ENCODE measurements at regions not wholly inside any gene's neighbourhood (a gene's known extent, or its start where the extent isn't known, plus 50 kb on each side); places are given as distances from the start of the nearest gene placed in this dataset.

DNA sequence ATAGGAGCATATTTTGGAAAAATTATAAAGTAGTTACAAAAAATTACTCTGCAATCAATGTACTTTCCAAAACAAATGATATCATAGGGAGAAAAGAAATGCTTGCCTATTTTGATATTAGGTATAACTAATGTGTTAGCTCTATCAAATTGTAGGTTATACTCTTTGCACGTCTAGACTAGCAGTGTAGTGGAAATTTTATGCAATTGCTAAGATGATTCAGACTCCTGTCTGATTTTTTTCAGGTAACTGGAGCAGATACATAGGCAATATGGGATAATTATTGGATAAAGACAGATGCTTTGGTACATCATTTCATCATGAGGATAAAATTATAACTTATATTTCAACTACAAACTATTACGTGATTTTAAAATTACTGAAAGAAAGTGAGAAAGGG lies 918.3 kb downstream of the EPHA4 start:
- no peaks in the 10 kb centered on the region for H4K20me1 ChIP-seq (ENCODE audit: control insufficient read depth, insufficient read depth, low read depth, low read length)
- no peak overlapping the region for H3K4me3 ChIP-seq (ENCODE audit: low read length)
- H3K4me2 ChIP-seq (ENCODE audit: low read length) = no peak overlapping the region
- no peaks in the 10 kb centered on the region; the same call in 1 of the 2 replicates for H3K27me3 ChIP-seq (ENCODE audit: control insufficient read depth, low read length)
- H3K79me2 ChIP-seq (ENCODE audit: control insufficient read depth, low read length) = no peaks in the 10 kb centered on the region
- H3K9me3 ChIP-seq (ENCODE audit: control insufficient read depth, insufficient read depth, low read length) = no peaks in the 10 kb centered on the region
- no peak overlapping the region for H3K27ac ChIP-seq (ENCODE audit: low read depth, low read length)
- TF ChIP-seq, protein P1, sequence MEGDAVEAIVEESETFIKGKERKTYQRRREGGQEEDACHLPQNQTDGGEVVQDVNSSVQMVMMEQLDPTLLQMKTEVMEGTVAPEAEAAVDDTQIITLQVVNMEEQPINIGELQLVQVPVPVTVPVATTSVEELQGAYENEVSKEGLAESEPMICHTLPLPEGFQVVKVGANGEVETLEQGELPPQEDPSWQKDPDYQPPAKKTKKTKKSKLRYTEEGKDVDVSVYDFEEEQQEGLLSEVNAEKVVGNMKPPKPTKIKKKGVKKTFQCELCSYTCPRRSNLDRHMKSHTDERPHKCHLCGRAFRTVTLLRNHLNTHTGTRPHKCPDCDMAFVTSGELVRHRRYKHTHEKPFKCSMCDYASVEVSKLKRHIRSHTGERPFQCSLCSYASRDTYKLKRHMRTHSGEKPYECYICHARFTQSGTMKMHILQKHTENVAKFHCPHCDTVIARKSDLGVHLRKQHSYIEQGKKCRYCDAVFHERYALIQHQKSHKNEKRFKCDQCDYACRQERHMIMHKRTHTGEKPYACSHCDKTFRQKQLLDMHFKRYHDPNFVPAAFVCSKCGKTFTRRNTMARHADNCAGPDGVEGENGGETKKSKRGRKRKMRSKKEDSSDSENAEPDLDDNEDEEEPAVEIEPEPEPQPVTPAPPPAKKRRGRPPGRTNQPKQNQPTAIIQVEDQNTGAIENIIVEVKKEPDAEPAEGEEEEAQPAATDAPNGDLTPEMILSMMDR (IDR thresholded peaks at IDR 0.05; ENCODE audit: low read depth, low read length, poor library complexity, severe bottlenecking) = no peak
- no peak for TF ChIP-seq EZH2phosphoT487 (IDR thresholded peaks at IDR 0.05; ENCODE audit: borderline replicate concordance, low read length)
- no peaks in the 10 kb centered on the region for H3K4me1 ChIP-seq (ENCODE audit: control insufficient read depth, low read length)
- no peaks in the 10 kb centered on the region for H3F3A ChIP-seq (ENCODE audit: control insufficient read depth, insufficient read depth)
- no peaks in the 10 kb centered on the region; the same call in 1 of the 2 replicates for H3K9me2 ChIP-seq (replicated peaks; ENCODE audit: control insufficient read depth, low read length)
- H3K36me3 ChIP-seq (ENCODE audit: control insufficient read depth, low read length) = no peaks in the 10 kb centered on the region

DNA sequence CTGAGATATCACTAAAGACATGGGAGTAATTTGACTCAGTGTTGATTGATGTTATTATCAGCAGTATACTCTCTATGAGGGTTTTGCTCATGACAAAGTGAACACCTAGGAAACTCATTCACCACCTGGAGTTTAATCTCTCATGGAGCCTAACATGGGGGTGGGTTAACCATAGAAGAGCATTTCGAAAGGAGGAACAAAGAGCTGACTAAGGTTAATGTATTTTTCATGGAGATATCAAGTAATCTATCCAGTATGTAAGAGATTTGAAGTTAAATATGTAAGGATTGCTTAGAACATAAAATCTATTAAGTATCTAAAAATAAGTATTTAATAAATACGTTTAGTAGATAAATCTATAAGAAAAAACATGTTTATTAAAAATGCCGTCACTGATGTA lies 917.8 kb downstream of the EPHA4 start:
- TF ChIP-seq EZH2phosphoT487 (IDR thresholded peaks at IDR 0.05; ENCODE audit: borderline replicate concordance, low read length) = no peak
- TF ChIP-seq, protein P1 (IDR thresholded peaks at IDR 0.05; ENCODE audit: low read depth, low read length, poor library complexity, severe bottlenecking) = no peak
- no peaks in the 10 kb centered on the region; the same call in 1 of the 2 replicates for H3K9me2 ChIP-seq (replicated peaks; ENCODE audit: control insufficient read depth, low read length)
- H4K20me1 ChIP-seq (ENCODE audit: control insufficient read depth, insufficient read depth, low read depth, low read length) = no peaks in the 10 kb centered on the region

DNA sequence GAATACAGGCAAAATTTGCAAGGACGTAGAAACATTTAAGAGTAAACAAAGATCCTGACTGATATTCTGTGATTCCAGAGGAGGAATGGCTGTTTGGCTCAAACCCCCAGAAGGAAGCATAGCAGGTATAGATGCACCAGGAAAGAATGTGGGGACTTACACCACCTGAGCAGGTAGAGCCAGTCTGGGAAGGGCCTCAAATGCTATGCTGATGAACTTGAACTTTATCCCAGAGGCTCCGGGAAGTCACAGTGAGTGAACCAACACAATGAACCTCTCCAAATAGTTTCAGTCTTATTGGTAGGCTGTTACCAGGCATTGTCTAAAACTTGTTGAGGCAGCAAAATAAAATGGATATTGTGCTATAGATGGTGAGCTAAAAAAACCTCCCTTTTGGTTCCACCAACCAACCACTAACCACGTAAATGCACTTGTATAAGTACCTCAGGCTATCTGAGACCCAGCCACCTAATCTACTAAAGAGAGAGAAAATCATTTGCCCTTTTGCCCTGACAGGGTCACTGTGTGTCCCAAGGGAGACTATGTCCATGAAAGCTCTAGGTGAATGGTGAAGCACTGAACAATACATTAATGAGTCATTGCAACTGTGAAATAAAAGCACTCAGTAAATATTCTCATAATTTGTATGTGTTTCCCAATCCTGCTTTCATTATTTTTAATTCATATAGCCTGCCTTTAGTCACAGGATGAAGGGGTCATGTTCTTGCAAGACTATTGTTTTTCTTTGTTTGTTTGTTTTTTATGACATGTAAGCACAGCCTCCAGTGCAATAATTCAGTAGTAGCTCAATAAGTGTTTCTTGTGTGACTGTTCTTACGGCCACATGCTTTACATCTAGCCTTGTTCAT lies 911.6 kb downstream of the EPHA4 start:
- Histone ChIP-seq H3K9me2 (replicated peaks; ENCODE audit: control insufficient read depth, low read length) (no peaks in the 10 kb centered on the region; the same call in 1 of the 2 replicates), H3F3A (ENCODE audit: control insufficient read depth, insufficient read depth) (no peaks in the 10 kb centered on the region), H4K20me1 (ENCODE audit: control insufficient read depth, insufficient read depth, low read depth, low read length) (no peaks in the 10 kb centered on the region), H3K4me2 (ENCODE audit: low read length) (no peak overlapping the region), H3K27me3 (ENCODE audit: control insufficient read depth, low read length) (no peaks in the 10 kb centered on the region), H3K27ac (ENCODE audit: low read depth, low read length) (no peak overlapping the region), H3K79me2 (ENCODE audit: control insufficient read depth, low read length) (no peaks in the 10 kb centered on the region), H3K4me1 (ENCODE audit: control insufficient read depth, low read length) (no peaks in the 10 kb centered on the region), H3K4me3 (ENCODE audit: low read length) (no peak overlapping the region), H3K36me3 (ENCODE audit: control insufficient read depth, low read length) (no peaks in the 10 kb centered on the region), H3K9me3 (ENCODE audit: control insufficient read depth, insufficient read depth, low read length) (no peaks in the 10 kb centered on the region)
- TF ChIP-seq, protein P1 (IDR thresholded peaks at IDR 0.05; ENCODE audit: low read depth, low read length, poor library complexity, severe bottlenecking) = no peak
- TF ChIP-seq EZH2phosphoT487 (IDR thresholded peaks at IDR 0.05; ENCODE audit: borderline replicate concordance, low read length) = no peak

More for the DNA sequence above, 917.8 kb downstream of the EPHA4 start:
- H3K79me2 ChIP-seq (ENCODE audit: control insufficient read depth, low read length) = no peaks in the 10 kb centered on the region
- H3F3A ChIP-seq (ENCODE audit: control insufficient read depth, insufficient read depth) = no peaks in the 10 kb centered on the region
- H3K27me3 ChIP-seq (ENCODE audit: control insufficient read depth, low read length) = no peaks in the 10 kb centered on the region; the same call in 1 of the 2 replicates
- no peaks in the 10 kb centered on the region for H3K4me1 ChIP-seq (ENCODE audit: control insufficient read depth, low read length)
- no peaks in the 10 kb centered on the region for H3K36me3 ChIP-seq (ENCODE audit: control insufficient read depth, low read length)
- no peaks in the 10 kb centered on the region for H3K9me3 ChIP-seq (ENCODE audit: control insufficient read depth, insufficient read depth, low read length)
- H3K4me2 ChIP-seq (ENCODE audit: low read length) = no peak overlapping the region
- no peak overlapping the region for H3K27ac ChIP-seq (ENCODE audit: low read depth, low read length)
- no peak overlapping the region for H3K4me3 ChIP-seq (ENCODE audit: low read length)
